ENCODE measurements at regions not wholly inside any gene's neighbourhood (a gene's known extent, or its start where the extent isn't known, plus 50 kb on each side); places are given as distances from the start of the nearest gene placed in this dataset. TPM values are rescaled to one million over a fixed set of nuclear protein-coding genes. Genes with fewer than 3 reads are reported as not detected.

DNA sequence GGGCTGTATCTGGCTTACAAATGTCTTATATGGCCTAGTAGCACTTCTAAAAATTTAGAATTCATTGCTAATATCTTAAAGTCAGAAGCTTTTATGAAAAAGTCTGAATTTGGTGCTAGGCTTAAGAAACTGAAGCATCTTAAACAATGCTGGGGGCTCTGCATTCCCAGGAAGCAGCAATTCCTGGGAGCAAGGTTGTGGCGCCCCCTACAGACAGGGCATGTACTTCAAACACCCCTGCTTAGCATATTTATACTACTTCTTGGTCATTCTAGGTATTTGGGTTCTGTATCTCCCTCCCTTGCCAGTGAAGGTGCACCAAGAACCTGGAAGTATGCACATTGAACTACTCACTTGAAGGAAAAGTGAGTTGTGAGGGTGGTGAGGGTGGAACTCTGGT, 64.6 kb upstream of the GRIA1 start:
- 18 to 40% methylated on average over 1 of the region's 1 CpG for WGBS, 2 donors
- H3K36me3 ChIP-seq, result no peaks in the 10 kb centered on the region
- H3K9me3 ChIP-seq, result no peaks in the 10 kb centered on the region
- H3K4me3 ChIP-seq, result no peak overlapping the region
- no peak overlapping the region for H3K27ac ChIP-seq
- H3K4me1 ChIP-seq, result no peaks in the 10 kb centered on the region
- DNase-seq (ENCODE audit: low spot score in 2 of 2), result no peak
- TF ChIP-seq EP300 (IDR thresholded peaks at IDR 0.05), result no peak
- TF ChIP-seq, protein P1, sequence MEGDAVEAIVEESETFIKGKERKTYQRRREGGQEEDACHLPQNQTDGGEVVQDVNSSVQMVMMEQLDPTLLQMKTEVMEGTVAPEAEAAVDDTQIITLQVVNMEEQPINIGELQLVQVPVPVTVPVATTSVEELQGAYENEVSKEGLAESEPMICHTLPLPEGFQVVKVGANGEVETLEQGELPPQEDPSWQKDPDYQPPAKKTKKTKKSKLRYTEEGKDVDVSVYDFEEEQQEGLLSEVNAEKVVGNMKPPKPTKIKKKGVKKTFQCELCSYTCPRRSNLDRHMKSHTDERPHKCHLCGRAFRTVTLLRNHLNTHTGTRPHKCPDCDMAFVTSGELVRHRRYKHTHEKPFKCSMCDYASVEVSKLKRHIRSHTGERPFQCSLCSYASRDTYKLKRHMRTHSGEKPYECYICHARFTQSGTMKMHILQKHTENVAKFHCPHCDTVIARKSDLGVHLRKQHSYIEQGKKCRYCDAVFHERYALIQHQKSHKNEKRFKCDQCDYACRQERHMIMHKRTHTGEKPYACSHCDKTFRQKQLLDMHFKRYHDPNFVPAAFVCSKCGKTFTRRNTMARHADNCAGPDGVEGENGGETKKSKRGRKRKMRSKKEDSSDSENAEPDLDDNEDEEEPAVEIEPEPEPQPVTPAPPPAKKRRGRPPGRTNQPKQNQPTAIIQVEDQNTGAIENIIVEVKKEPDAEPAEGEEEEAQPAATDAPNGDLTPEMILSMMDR (IDR thresholded peaks at IDR 0.05), result no peak
- no peak for TF ChIP-seq POLR2A (IDR thresholded peaks at IDR 0.05)
- no peaks in the 10 kb centered on the region for H3K27me3 ChIP-seq

DNA sequence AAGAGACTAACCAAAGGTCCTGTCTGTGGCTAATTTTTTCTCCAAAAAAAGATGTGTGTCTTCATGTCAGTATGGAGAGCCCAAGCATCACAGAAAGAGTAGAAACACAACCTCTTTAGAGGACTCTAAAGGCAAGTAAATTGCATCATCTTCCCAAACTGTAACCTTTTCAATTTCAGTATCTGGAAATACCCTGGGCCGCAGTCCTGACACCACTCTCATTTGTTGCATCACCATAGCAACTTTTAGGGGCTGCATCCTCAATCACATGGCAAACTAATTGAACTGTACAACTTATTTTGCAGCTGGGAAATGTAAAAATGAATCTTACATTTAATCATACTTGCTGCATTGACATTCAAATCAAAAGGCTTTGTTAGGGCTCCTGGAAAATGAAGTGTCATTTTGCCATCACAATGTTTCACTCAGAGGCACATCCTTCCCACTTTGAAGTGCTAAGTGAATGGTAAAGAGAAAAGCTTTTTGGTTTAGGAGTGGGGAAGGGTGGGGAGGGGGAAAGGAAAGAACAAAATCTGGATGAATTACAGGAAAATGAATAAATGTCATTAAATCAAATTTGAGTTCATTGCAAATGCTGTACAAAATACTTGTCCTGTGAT, 60.6 kb upstream of the GRIA1 start:
- TF ChIP-seq POLR2A (IDR thresholded peaks at IDR 0.05), result no peak
- no peak for TF ChIP-seq EP300 (IDR thresholded peaks at IDR 0.05)
- TF ChIP-seq, protein P1 (IDR thresholded peaks at IDR 0.05), result no peak
- H3K9me3 ChIP-seq, result no peaks in the 10 kb centered on the region
- H3K27me3 ChIP-seq, result no peaks in the 10 kb centered on the region
- no peaks in the 10 kb centered on the region for H3K4me1 ChIP-seq
- 74 to 75% methylated on average over 1 of the region's 1 CpG for WGBS, 2 donors
- no peak overlapping the region for H3K27ac ChIP-seq
- H3K4me3 ChIP-seq, result no peak overlapping the region
- no peak for DNase-seq (ENCODE audit: low spot score in 2 of 2)
- H3K36me3 ChIP-seq, result no peaks in the 10 kb centered on the region

DNA sequence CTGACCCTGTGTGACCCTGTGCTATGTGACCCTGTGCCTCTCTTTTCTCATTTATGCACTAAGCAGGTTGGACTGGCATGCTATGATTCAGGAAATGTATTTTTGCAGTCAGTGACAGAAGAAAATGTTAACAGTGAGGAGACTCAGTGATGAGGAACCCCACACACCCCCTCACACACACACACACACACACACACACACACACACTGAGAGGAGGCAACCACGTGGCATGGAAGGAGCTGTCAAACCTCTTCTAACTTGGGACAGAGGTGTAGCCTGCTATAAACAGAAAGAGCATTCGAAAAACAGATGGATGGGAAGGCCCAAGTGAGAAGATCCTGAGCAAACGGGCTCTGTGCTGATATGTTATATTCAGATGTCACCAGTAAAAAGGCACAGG, 57.9 kb upstream of the GRIA1 start:
- no peak for DNase-seq (ENCODE audit: low spot score in 2 of 2)
- Histone ChIP-seq H3K9me3 (no peaks in the 10 kb centered on the region), H3K36me3 (no peaks in the 10 kb centered on the region), H3K4me3 (no peak overlapping the region), H3K4me1 (peaks cover 0 to 3% (median 0%) of the 10 kb centered on the region in 4 donors), H3K27ac (no peak overlapping the region), H3K27me3 (no peaks in the 10 kb centered on the region)
- WGBS, 2 donors, result 69 to 72% methylated on average over 3 of the region's 3 CpGs
- no peak for TF ChIP-seq POLR2A (IDR thresholded peaks at IDR 0.05)
- TF ChIP-seq, protein P1 (IDR thresholded peaks at IDR 0.05), result no peak
- no peak for TF ChIP-seq EP300 (IDR thresholded peaks at IDR 0.05)

DNA sequence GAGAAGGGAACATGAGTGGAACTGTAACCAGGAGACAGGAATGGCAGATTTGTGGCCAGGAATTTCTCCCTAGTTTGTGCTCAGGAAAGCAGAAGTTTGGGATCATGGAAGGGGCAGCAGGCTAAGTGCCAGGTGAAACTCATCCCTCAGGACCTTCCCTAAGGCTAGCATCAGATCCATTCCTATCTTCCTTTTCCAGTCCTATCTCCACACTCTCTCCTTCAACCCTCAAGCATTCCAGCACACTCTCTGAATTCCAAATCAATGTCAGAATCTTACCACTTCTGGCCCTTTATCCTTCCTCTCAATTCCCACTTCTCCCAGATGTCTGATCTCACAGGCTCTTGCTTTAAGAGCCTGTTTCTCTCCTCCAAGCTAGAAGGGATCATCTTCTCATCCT, 53.2 kb upstream of the GRIA1 start:
- no peak for DNase-seq (ENCODE audit: low spot score in 2 of 2)
- Histone ChIP-seq H3K4me1 (peaks cover 0 to 3% (median 0%) of the 10 kb centered on the region in 4 donors), H3K36me3 (no peaks in the 10 kb centered on the region), H3K27me3 (no peaks in the 10 kb centered on the region), H3K27ac (no peak overlapping the region), H3K9me3 (no peaks in the 10 kb centered on the region), H3K4me3 (no peak overlapping the region)
- TF ChIP-seq EP300 (IDR thresholded peaks at IDR 0.05) (no peak), POLR2A (IDR thresholded peaks at IDR 0.05) (no peak)
- TF ChIP-seq, protein P1 (IDR thresholded peaks at IDR 0.05), result no peak

DNA sequence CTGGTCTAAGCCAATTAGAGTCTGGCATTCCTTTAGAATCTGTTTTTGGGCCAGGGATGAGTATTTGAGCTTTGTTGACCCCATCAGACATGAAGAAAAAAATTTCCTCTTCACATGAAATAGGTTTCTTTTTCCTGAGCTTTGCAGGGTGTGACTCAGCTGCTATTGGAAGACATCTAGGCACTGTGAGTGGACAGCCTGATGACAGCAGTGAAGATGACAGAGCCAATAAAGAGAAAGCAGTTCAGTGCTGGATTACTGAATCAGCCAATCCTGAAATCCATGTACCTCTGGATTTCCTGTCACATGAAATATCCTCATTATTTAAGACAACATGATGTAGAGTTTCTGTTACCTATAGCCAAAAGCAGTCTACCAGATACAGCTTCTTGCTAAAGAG, 51.3 kb upstream of the GRIA1 start:
- H3K4me3 ChIP-seq, result no peak overlapping the region
- no peak overlapping the region for H3K27ac ChIP-seq
- TF ChIP-seq EP300 (IDR thresholded peaks at IDR 0.05), result no peak
- no peak for TF ChIP-seq POLR2A (IDR thresholded peaks at IDR 0.05)
- TF ChIP-seq, protein P1 (IDR thresholded peaks at IDR 0.05), result no peak
- H3K36me3 ChIP-seq, result no peaks in the 10 kb centered on the region
- peaks cover 0 to 3% (median 0%) of the 10 kb centered on the region in 4 donors for H3K4me1 ChIP-seq
- no peaks in the 10 kb centered on the region for H3K9me3 ChIP-seq
- H3K27me3 ChIP-seq, result no peaks in the 10 kb centered on the region
- DNase-seq (ENCODE audit: low spot score in 2 of 2), result no peak

Small RNAs in the stretch of these regions (small RNA-seq; reads per million reads assigned to genes)
- gene AC008571.1, result not detected
